ENCODE measurements at regions not wholly inside any gene's neighbourhood (a gene's known extent, or its start where the extent isn't known, plus 50 kb on each side); places are given as distances from the start of the nearest gene placed in this dataset.

DNA sequence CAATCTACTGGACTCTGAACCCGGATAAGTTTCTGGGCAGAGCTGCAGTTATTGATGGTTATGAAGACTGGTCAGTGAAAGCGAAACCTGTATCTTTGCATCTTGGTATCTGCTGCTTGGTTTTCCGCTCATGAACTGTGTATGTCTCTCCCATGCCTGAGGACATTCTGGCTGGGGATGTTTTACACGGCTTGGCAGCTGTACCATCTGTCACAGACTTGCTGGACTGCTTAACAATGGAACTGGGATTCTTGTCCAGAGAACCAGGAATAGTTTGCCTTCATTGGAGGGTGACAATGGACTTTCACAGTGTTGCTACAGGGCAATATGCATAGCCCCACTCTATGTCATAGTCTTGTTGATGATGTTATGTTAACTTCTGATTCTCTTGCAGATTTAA is 119.9 kb upstream of the TMEM106B start:
- in situ Hi-C loops (cut with MboI; ENCODE audit: low pct_unique_long_range_greater_than_20kb in 2 of 9, low sequenced_read_pairs in 9 of 9, unreplicated experiment in 9 of 9): no loop called here

DNA sequence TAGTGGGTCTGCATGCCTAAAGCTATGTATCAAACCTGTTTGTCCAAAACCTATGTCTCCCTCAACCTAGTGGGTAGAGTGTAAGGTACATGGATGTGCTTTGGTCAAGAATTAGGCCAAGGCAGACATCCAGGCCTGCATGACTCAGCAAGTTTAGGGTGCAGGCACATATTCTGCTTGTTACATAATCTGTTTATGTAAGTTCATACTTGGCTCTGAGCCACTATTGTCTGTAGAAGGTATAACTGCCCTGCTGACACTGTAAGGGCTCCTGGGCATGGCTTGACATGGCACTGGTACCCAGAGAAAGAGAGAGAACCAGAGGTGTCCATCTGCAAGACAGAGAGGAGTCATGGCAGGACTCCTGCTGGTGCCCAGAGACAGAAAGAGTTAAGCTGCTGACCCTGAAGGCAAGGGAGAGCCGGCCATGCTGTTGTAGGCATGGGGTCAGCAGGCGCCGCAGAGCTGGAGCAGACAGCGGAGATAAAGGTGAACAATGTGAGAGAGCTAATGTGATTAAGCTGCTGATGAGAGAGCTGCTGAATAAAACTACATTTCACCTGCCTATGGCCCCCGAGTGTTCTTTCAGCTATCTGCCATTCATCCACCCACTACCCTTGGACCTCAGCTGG is 118.5 kb upstream of the TMEM106B start:
- Histone ChIP-seq H3K27ac (no peak overlapping the region), H3K4me3 (no peak overlapping the region), H3K4me1 (replicated peaks in 1 of 2) (no peaks in the 10 kb centered on the region)
- in situ Hi-C loops (cut with MboI; ENCODE audit: low pct_unique_long_range_greater_than_20kb in 2 of 9, low sequenced_read_pairs in 9 of 9, unreplicated experiment in 9 of 9): no loop called here
- ATAC-seq (replicated peaks in 6 of 8): no peak
- WGBS, 10 experiments: 71 to 100% (median 95%) methylated on average over 1 to 5 of the region's 5 CpGs; no CpG with 5 or more reads in 2 of the 10 experiments

More for the DNA sequence above, 119.9 kb upstream of the TMEM106B start:
- Histone ChIP-seq H3K4me3 (no peak overlapping the region), H3K27ac (peak overlapping the region in 1 of 2 donors; percentile 45), H3K4me1 (replicated peaks in 1 of 2) (no peaks in the 10 kb centered on the region)
- ATAC-seq (replicated peaks in 6 of 8): peak; percentile 25 to 96 (median 85)
- WGBS, 10 experiments: 32 to 100% (median 55%) methylated on average over 1 to 4 of the region's 4 CpGs; no CpG with 5 or more reads in 2 of the 10 experiments

DNA sequence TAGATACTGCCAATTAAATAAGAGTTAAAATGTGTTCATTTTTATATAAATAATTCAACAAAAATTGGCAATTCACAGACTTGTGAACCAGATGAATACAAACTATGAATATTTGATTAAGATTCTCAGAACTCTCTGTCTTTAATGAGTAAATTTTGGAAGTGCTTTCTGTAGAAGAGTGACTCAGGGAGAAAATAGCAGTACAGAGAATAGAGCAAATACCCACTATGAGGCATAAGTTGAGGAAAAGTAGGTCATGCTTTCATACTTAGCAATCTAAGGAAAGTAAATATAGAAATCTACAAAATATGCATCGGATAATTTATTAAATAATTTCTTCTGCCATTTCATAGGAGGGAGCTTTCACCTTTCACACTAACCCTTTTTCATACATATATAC is 117.7 kb upstream of the TMEM106B start:
- in situ Hi-C loops (cut with MboI; ENCODE audit: low pct_unique_long_range_greater_than_20kb in 2 of 9, low sequenced_read_pairs in 9 of 9, unreplicated experiment in 9 of 9): no loop called here
- no peak for ATAC-seq (replicated peaks in 6 of 8)
- H3K27ac ChIP-seq: no peak overlapping the region
- H3K4me1 ChIP-seq (replicated peaks in 1 of 2): no peaks in the 10 kb centered on the region
- H3K4me3 ChIP-seq: no peak overlapping the region
- 40 to 100% (median 87%) methylated on average over 1 of the region's 1 CpG; no CpG with 5 or more reads in 2 of the 10 experiments for WGBS, 10 experiments

DNA sequence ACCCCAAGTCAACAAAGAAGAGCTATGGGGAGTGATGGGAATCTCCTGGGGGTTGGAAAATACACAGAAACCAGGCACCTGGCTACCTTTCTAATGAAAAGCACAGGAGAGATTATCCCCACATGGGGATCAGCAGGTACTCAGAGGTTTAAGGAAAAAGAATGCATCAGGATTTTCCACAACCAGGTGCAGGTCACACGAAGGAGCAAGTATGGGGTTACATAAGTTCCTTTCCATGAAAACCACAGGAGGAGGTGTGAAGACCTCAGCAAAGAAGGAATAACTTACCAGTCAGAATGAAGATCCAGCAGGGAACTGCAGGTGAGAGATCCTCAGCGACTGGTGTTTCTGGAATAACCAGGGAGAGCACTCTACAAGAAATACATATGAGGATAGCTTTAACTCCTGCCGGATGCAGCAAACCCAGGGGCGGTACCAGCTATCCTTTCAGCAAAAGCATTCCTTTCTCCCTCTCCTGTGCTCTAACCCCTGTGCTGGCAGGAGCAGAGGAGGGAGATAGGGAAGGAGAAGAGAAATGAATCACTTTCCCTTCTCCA is 116.7 kb upstream of the TMEM106B start:
- H3K27ac ChIP-seq: no peak overlapping the region
- no peaks in the 10 kb centered on the region for H3K4me1 ChIP-seq (replicated peaks in 1 of 2)
- ATAC-seq (replicated peaks in 6 of 8): no peak
- in situ Hi-C loops (cut with MboI; ENCODE audit: low pct_unique_long_range_greater_than_20kb in 2 of 9, low sequenced_read_pairs in 9 of 9, unreplicated experiment in 9 of 9): no loop called here
- H3K4me3 ChIP-seq: no peak overlapping the region
- WGBS, 10 experiments: 0 to 90% (median 75%) methylated on average over 1 to 4 of the region's 4 CpGs; no CpG with 5 or more reads in 1 of the 10 experiments

DNA sequence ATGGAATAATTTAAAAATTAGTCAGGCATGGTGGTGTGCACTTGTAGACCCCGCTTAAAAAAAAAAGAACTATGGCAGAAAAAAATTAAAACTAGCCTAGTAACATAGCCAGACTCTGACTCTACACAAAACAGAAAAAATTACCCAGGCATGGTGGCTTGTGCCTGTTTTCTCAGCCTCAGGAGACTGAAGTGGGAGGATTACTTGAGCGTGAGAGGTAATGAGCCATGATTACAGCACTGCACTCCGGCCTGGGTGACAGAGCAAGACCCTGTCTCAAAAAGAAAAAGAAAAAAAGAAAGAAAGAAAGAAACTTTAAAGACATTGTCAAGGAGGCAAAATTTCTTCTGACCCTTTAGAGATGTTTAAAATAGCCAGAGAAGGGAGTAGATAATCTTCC is 109.0 kb upstream of the TMEM106B start:
- Histone ChIP-seq H3K4me1 (replicated peaks in 1 of 2) (no peaks in the 10 kb centered on the region), H3K27ac (no peak overlapping the region), H3K4me3 (no peak overlapping the region)
- in situ Hi-C loops (cut with MboI; ENCODE audit: low pct_unique_long_range_greater_than_20kb in 2 of 9, low sequenced_read_pairs in 9 of 9, unreplicated experiment in 9 of 9): no loop called here
- 0 to 79% (median 50%) methylated on average over 1 to 3 of the region's 3 CpGs for WGBS, 10 experiments
- no peak for ATAC-seq (replicated peaks in 6 of 8)

DNA sequence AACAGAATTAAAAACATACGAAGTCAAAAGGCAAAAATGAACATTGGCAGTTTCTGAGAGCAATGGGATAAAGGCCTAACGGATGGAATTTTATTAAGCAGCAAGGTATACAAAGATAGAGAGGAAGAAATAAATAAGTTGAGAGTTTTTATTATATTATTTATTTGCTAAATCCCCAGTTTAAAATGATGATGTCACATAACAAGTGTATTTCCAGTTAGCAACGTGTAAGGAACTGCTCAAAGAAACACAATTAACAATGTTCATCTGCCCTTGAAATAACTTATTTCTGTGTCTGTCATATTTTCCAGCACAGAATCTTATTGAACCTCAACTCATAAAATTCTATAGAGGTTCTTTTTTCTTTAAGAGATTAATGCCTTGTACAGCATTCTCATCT is 108.6 kb upstream of the TMEM106B start:
- 5 to 100% (median 71%) methylated on average over 1 to 3 of the region's 3 CpGs; no CpG with 5 or more reads in 1 of the 10 experiments for WGBS, 10 experiments
- no peak overlapping the region for H3K27ac ChIP-seq
- no peak for ATAC-seq (replicated peaks in 6 of 8)
- H3K4me3 ChIP-seq: no peak overlapping the region
- H3K4me1 ChIP-seq (replicated peaks in 1 of 2): no peaks in the 10 kb centered on the region
- in situ Hi-C loops (cut with MboI; ENCODE audit: low pct_unique_long_range_greater_than_20kb in 2 of 9, low sequenced_read_pairs in 9 of 9, unreplicated experiment in 9 of 9): no loop called here

DNA sequence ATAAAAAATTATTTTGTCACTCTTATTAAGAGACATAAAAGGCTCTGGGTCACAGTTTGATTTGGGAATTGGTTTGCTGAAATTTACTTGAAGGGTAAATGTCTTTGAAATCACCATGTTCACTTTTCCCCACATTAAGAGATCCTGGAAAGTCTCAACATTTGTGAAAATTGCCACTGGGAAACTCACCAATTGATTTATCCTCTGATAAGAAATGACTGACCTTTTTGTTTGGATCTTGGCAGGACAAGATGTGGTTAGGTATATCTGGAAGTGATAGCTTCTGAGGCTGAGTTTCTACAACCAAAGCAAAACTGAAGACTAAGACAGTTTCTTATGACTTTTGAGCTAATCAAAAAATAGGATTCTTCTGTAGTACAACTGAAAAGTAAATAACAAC is 107.1 kb upstream of the TMEM106B start:
- H3K4me1 ChIP-seq (replicated peaks in 1 of 2): no peaks in the 10 kb centered on the region
- in situ Hi-C loops (cut with MboI; ENCODE audit: low pct_unique_long_range_greater_than_20kb in 2 of 9, low sequenced_read_pairs in 9 of 9, unreplicated experiment in 9 of 9): no loop called here
- no peak overlapping the region for H3K4me3 ChIP-seq
- H3K27ac ChIP-seq: no peak overlapping the region
- no peak for ATAC-seq (replicated peaks in 6 of 8)

DNA sequence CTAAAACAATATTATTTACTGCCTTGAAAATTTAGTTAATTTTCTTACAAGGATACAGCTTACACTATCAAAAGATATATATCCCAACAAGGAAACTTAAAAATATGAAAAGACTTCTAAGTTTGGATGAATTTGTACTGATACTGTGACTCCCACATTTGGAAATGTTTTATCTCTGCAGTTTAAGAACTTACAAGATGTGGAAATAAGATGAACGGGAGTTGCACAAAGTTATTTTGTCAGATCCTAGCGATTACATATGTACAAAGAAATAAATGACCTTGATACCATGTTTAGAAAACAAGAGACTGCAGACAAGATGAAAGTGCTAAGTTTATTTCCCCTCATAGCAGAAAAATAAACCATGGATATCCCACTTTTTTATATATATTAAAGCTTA is 103.7 kb upstream of the TMEM106B start:
- 27 to 100% (median 92%) methylated on average over 2 of the region's 2 CpGs; no CpG with 5 or more reads in 1 of the 10 experiments for WGBS, 10 experiments

DNA sequence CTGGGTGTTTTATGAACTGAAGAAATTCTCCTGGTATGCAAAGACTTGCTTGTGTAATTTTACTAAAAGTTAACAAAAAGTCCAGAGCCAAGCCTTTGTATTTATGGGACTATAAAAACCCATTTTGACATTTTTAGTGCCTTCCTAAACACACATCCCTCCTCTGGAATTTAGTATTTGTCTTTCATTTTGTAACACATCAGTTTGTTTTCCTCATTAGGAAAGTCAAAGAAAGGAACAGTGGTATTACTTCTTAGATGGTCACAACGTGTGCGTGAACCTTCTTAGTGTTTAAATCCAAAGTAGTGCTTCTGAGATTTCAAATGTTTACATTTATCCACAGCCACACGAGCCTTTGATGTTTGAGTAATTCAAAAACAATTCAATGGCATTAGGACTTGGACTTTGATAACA is 103.2 kb upstream of the TMEM106B start:
- WGBS, 10 experiments: 5 to 81% (median 46%) methylated on average over 1 to 3 of the region's 3 CpGs; no CpG with 5 or more reads in 2 of the 10 experiments
- H3K4me3 ChIP-seq: no peak overlapping the region
- H3K4me1 ChIP-seq (replicated peaks in 1 of 2): no peaks in the 10 kb centered on the region
- H3K27ac ChIP-seq: no peak overlapping the region
- in situ Hi-C loops (cut with MboI; ENCODE audit: low pct_unique_long_range_greater_than_20kb in 2 of 9, low sequenced_read_pairs in 9 of 9, unreplicated experiment in 9 of 9): no loop called here
- ATAC-seq (replicated peaks in 6 of 8): no peak

More for the DNA sequence above, 103.7 kb upstream of the TMEM106B start:
- no peak overlapping the region for H3K27ac ChIP-seq
- no peaks in the 10 kb centered on the region for H3K4me1 ChIP-seq (replicated peaks in 1 of 2)
- no peak overlapping the region for H3K4me3 ChIP-seq
- no peak for ATAC-seq (replicated peaks in 6 of 8)
- in situ Hi-C loops (cut with MboI; ENCODE audit: low pct_unique_long_range_greater_than_20kb in 2 of 9, low sequenced_read_pairs in 9 of 9, unreplicated experiment in 9 of 9): no loop called here

DNA sequence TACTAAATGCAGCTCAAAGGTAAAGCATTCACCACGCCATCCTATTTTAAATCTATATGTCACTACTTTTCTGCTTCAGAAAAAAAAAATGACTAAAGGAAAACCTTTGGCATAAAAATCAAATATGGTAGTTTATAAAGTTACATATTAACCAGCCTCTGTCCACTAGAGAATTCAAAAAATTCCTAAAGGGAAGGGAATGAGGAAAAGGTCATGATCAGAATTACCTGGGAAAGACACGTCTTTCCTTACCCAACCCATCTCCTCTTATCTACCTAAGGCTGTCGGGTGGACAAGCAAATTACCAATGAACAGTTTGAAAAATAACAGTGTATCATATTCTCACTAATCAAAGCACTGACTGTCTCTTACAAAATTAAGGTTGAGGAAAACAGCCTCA is 100.7 kb upstream of the TMEM106B start:
- ATAC-seq (replicated peaks in 6 of 8): no peak
- Histone ChIP-seq H3K4me1 (replicated peaks in 1 of 2) (no peaks in the 10 kb centered on the region), H3K27ac (no peak overlapping the region), H3K4me3 (no peak overlapping the region)
- 0 to 100% (median 94%) methylated on average over 1 to 3 of the region's 3 CpGs; no CpG with 5 or more reads in 1 of the 10 experiments for WGBS, 10 experiments
- in situ Hi-C loops (cut with MboI; ENCODE audit: low pct_unique_long_range_greater_than_20kb in 2 of 9, low sequenced_read_pairs in 9 of 9, unreplicated experiment in 9 of 9): no loop called here

DNA sequence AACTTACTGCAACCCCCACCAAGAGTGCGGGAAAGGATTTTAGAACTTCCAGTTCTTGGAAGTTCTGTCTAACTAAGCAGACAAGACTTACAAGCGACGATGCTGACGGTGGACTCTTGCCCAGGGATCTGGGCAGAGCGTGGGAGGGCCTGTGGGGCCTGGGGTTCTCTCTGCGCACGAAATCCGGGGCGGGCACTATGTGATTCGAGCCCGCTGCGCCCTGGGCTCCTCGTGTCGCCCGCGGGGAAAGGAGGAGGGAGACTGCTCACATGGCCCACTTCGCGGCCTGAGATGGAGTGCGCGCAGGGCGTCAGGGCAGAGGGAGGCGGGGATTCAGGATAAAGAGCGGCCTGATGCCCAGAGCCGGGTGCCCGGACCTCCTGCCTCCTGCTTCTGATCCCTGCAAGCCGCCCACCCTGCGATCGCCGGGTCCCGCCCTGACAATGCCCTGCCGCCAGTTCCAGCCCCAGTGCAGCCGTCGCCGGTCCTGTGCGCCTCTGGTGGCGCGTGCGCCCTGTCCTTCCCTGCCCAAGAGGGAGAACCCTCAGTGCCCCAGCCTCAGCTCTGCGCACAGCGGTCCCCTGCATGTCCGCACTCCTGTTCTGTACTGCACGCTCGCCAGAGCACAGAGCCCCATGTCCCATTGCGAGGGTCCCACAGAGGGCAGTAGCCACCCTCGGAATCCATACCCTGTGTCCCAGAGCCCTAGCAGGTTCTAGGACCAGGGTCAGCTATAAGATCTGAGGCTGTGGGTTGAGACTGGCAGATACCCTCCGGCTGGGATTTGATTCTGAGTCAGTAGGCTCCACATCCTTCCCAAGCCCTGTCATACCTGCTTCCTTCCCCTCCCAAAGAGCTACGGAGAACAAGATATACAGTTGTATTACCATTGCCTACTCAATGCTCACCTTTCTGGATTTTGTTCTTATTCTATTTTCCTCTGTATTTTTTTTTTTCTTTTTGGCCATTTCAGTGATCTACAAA is 99.4 kb upstream of the TMEM106B start:
- Histone ChIP-seq H3K4me3 (no peak overlapping the region), H3K4me1 (replicated peaks in 1 of 2) (no peaks in the 10 kb centered on the region), H3K27ac (no peak overlapping the region)
- in situ Hi-C loops (cut with MboI; ENCODE audit: low pct_unique_long_range_greater_than_20kb in 2 of 9, low sequenced_read_pairs in 9 of 9, unreplicated experiment in 9 of 9): no loop called here
- ATAC-seq (replicated peaks in 6 of 8): peak in 5 of 8 experiments; percentile 23 to 95 (median 92)
- 14 to 100% (median 68%) methylated on average over 1 to 14 of the region's 47 CpGs for WGBS, 10 experiments

DNA sequence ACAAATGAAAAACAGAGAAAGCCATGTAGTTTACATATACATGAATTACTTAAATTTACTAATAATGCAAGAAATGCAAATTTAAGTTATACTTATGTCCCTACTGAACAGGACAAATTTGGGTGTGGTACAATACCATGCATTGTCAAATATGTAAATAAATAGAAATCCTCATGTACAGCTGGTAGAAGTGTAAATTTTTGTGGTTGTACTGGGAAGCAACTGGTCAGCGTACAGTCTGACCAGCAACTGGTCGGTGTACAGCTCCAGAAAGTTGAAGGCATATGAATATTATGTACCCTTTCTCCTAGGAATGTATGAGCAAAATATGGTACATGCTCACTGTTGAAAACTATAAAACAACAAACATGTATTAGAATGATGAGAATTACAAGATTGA is 93.9 kb upstream of the TMEM106B start:
- in situ Hi-C loops (cut with MboI; ENCODE audit: low pct_unique_long_range_greater_than_20kb in 2 of 9, low sequenced_read_pairs in 9 of 9, unreplicated experiment in 9 of 9): no loop called here

More for the DNA sequence above, 93.9 kb upstream of the TMEM106B start:
- ATAC-seq (replicated peaks in 6 of 8): peak in 3 of 8 experiments; percentile 63 to 86 (median 70)
- Histone ChIP-seq H3K4me1 (replicated peaks in 1 of 2) (peaks cover 7 to 18% of the 10 kb centered on the region in 2 donors), H3K27ac (no peak overlapping the region), H3K4me3 (no peak overlapping the region)
- WGBS, 10 experiments: 0 to 100% (median 89%) methylated on average over 2 of the region's 2 CpGs; no CpG with 5 or more reads in 3 of the 10 experiments

Data from motor neuron (in vitro differentiated cells).